ENCODE measurements at regions not wholly inside any gene's neighbourhood (a gene's known extent, or its start where the extent isn't known, plus 50 kb on each side); places are given as distances from the start of the nearest gene placed in this dataset.

GRCh38 chr12:107378609-107379008 is 285.3 kb upstream of the CRY1 start (continued):
- TF ChIP-seq CHD7 (IDR thresholded peaks at IDR 0.05; ENCODE audit: insufficient replicate concordance, low read length) (no peak), SP4 (IDR thresholded peaks at IDR 0.05; ENCODE audit: low read length) (no peak), MAX (IDR thresholded peaks at IDR 0.05) (no peak), RAD21 (IDR thresholded peaks at IDR 0.05 in 1 of 2, conservative IDR thresholded peaks at IDR 0.05 in 1 of 2; ENCODE audit: low read depth in 2 of 2, low read length in 2 of 2) (no peak), KDM4A (IDR thresholded peaks at IDR 0.05; ENCODE audit: low read depth, low read length, severe bottlenecking) (no peak), CHD2 (IDR thresholded peaks at IDR 0.05; ENCODE audit: low read length) (no peak), CTCF (IDR thresholded peaks at IDR 0.05; ENCODE audit: control extremely low read depth in 1 of 3, insufficient read depth in 1 of 3, low read depth in 1 of 3, low read length in 3 of 3) (no peak), ASH2L (IDR thresholded peaks at IDR 0.05; ENCODE audit: low read length) (no peak), RBBP5 (IDR thresholded peaks at IDR 0.05; ENCODE audit: borderline replicate concordance, low read depth, low read length) (no peak)

Data from H1 (cell line).